ENCODE measurements at regions not wholly inside any gene's neighbourhood (a gene's known extent, or its start where the extent isn't known, plus 50 kb on each side); places are given as distances from the start of the nearest gene placed in this dataset.

GRCh38 chr1:65703853-65704252 lies 88.8 kb upstream of the PDE4B start:
- TF ChIP-seq CTCF (IDR thresholded peaks at IDR 0.05): no peak
- no peak for TF ChIP-seq POLR2A (IDR thresholded peaks at IDR 0.05)

All from heart left ventricle (tissue), 13 donors.